Right forelimb (tissue), 1 donor: ENCODE measurements at regions not wholly inside any gene's neighbourhood (a gene's known extent, or its start where the extent isn't known, plus 50 kb on each side); places are given as distances from the start of the nearest gene placed in this dataset.
"Not testable (repeated sequence)": the region's sequence is repeated elsewhere in the genome, so short reads cannot be mapped to it uniquely, and the experiment has no call there.

ENCODE experiments used
- DNase-seq: peaks from one replicate; pipeline ENCODE4 v3.0.0-alpha.2; 2018

GRCh38 chr7:84730864-84731263 lies 456.0 kb downstream of the SEMA3D start:
- DNase-seq = not testable (repeated sequence)

DNA sequence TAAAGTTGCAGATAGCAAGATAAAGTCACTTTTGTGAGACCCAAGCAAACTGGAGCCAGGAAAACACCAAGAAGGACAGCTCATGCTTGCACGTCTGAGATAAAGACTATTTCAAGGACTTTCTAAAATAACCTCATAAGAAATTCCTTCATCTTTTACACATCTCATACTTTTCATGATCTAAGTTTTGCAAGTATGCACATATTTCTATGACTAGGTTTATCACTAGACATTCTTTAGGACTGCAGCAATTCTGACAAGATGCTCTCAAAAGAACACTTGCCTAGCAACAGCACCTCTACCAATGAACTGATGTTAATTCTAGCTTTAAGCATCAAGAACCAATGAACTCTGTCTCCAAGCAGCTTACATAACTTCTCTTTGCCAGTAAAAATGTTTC lies 457.6 kb downstream of the SEMA3D start:
- no peak for DNase-seq

DNA sequence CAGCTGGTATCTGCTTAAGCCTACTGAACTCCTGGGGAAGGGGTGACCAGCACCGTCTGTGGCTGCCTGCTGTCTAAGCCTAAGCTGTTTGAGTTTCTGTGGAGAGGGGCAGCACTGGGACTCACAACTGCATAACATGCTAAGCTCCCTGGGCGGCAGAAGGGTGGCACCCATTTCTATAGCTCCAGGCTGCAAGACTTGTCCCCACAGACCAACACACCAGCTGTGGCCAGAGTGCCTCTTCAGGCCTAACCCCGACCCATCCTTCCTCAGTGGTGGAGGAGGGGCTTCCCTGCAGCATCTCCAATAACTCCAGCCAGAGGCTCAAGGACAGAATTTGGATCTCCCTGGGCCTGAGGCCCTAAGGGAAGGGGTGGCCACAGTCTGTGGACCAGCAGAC lies 464.1 kb downstream of the SEMA3D start:
- no peak for DNase-seq

GRCh38 chr7:84722086-84722485 lies 464.8 kb downstream of the SEMA3D start:
- no peak for DNase-seq

- DNase-seq = no peak
Measured at GRCh38 chr7:84720456-84721097, 466.3 kb downstream of the SEMA3D start.

DNA sequence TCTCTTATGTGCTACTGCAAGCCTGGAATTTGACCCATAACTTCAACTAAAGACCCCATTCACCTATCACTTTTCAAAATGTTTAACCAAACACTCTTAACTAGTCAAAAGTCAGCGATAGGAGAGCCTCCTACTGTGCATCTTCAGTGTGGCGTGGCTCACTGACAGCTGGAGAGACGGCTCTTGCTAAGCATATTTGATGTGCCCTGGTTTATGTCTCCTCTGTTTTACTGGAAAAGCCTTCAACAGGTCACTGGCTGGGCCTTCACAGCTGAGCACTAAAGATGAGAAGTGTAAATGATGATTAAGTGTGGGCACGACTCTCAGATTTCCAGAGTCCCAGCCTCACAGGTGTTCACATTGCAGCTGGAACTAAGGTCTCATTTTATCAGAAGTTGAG lies 472.1 kb downstream of the SEMA3D start:
- no peak for DNase-seq

GRCh38 chr7:84712374-84713121 lies 474.3 kb downstream of the SEMA3D start:
- no peak for DNase-seq

DNA sequence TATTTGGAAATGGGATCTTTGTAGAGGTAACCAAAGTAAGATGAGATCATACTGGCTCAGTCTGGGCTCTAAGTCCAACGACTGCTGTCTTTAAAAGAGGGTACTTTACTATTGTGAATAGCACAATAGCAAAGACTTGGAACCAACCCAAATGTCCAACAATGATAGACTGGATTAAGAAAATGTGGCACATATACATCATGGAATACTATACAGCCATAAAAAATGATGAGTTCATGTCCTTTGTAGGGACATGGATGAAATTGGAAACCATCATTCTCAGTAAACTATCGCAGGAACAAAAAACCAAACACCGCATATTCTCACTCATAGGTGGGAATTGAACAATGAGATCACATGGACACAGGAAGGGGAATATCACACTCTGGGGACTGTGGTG lies 476.3 kb downstream of the SEMA3D start:
- DNase-seq = not testable (repeated sequence)

- no peak for DNase-seq
Measured at GRCh38 chr7:84705706-84706105, 481.1 kb downstream of the SEMA3D start.

- DNase-seq = no peak
Measured at GRCh38 chr7:84705079-84705478, 481.8 kb downstream of the SEMA3D start.

DNA sequence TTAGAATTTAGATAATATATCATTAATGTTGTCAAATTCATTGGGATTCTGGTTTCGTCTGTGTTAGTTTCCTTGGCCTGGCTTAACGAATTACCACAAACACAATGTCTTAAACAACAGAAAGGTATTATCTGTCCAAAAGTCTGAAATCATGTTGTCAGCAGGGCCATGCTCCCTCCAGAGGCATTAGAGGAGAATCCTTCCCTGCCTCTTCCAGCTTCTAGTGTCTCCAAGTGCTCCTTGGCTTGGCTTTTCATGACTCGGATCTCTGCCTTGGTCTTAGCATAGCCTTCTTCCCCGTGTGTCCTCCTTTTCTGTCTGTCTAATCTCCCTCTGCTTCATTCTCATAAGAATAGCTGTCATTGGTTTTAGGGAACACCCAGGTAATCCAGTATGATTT lies 482.5 kb downstream of the SEMA3D start:
- DNase-seq = no peak

DNA sequence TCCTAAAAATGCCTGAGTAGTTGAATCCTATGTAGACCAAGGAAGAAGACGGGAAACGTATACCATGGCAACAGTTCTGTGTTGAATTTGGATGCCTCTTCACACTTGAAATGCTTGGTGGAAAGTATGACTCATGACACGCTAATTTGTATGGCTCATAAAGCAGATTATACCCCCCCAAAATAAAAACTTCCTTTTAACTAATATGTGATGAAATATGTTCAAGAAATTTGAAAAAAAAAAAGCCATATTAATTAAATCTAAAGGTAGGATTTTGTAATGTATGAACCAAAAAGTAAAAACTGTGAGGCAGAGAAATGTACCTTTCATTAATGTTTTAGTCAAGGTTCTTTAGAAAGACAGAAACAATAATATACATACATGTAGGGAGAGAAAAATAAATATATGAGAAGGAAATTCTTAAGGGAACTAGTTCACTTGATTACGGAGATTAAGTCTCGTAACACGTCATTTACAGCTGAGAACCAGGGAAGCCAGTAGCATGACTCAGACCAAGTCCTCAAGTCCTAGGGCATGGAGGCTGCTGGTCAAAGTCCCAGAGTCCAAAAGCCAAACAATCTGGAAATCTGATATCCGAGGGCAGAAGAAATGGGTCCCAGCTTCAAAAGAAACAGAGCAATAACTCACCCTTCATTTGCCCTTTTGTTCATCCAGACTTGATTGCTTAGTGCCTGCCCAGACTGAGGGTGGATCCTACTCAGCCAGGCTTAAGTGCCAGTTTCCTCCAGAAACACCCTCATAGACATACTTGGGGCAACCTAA lies 485.1 kb downstream of the SEMA3D start:
- DNase-seq = no peak

DNA sequence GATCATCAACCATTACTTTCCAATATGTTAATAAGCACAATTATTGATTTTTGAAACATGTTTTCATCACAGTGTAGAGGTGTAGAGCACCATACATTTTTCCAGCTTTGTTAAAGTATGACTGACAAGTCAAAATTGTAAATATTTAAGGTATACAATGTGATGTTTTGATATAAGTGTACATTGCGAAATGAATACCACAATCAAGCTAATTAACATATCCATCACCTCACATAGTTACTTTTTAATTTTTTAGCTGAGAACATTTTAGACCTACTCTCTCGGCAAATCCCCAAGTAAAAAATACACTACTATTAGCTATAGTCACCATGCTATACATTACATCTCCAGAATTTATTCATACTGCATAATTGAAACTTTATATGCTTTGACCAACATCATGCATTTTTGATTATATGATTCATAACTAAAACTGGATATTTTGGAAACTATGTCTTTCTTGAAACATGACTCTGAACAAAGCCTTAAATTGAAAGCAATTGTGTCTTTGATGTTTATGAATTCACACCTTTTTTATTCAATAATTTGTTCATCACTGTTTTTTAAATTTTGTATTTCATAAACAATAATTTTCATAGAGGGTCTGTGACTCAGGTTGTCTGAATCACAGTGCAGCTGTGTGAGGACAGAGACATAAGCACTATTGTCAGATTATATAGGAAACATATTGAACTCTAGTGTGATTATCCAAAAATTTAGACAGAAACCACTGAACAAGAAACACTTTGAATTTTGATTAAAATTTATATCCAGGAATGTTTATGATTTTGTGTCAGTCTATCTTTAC lies 486.1 kb downstream of the SEMA3D start:
- DNase-seq = no peak

DNA sequence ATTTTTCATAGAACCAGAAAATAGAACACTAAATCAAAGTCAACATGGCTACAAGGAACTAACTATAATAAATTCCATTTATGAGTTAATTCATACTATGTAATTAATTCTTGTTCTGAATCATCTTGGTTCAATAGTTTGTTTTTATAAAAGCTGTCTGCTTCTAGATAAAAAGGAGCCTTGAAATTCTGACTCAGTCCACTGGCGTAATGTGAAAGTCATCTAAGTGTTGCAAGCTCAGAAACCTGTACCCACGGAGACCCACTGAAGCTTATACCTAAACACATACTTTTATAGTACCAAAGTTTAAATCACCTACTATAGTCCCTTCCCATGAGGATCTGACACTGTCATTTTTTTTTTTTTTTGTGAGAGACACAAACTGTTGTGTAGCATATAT lies 489.4 kb downstream of the SEMA3D start:
- no peak for DNase-seq

- no peak for DNase-seq
Measured at GRCh38 chr7:84693483-84693882, 493.4 kb downstream of the SEMA3D start.

DNA sequence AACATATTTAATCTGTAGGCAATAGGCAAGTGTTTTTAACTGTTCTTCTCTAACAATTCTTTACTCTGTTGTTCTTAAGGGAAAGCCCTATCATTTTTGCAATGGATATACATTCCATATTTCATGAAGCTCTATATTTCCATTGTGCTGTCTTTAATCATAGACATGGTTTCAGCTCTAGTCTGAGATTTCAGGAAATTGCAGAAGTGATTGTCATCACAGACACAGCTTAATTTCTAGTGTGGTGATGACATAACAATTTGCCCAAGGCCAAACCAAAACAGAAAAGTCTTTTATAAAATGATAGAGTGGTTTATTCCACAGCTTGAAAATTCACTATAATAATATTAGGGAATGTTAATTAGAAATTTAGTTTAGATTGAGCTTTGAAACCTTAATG lies 494.1 kb upstream of the SEMA3A start:
- DNase-seq = no peak

GRCh38 chr7:84686373-84686772 lies 491.8 kb upstream of the SEMA3A start:
- DNase-seq = no peak

GRCh38 chr7:84684836-84685480 lies 490.4 kb upstream of the SEMA3A start:
- no peak for DNase-seq

DNA sequence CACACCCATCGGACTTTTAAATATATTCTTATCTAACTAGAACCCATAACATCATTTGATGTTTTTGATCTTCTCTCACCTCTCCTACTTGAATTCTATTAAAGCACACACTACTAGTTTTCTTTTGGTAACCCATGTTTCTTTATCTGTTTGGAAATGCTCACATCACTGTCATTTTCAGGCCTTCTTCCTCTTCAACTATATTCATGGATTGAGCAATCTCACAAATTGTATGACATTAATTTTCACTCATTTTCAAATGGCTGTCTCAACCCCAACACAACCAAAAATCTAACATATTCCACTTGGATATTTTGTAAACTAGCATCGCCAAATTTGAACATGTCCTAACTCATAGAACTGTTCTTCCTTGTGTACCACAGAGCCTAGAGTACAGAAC lies 488.0 kb upstream of the SEMA3A start:
- no peak for DNase-seq

DNA sequence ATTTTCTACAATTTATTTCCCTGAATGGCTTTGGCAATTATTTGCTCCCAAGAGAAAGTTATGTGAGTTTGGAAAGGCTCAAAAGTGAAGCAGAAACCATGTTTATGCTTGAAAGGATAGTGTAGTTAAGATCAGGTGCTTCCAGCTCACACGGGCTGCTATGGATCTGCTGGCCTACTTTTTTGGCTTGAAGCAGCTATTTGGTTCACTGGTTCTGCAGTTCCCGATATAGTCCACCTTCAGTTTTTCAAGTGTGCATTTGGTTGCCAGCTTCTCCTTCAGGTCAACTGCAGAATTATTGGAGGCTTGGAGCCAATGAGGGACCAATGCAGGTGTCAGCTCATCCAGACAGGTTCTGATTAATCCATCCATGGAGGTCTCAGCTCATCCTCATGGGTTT lies 484.3 kb upstream of the SEMA3A start:
- DNase-seq = no peak

- no peak for DNase-seq
Measured at GRCh38 chr7:84677117-84677732, 482.6 kb upstream of the SEMA3A start.

- DNase-seq = no peak
Measured at GRCh38 chr7:84675633-84676034, 481.0 kb upstream of the SEMA3A start.
